ENCODE measurements at regions not wholly inside any gene's neighbourhood (a gene's known extent, or its start where the extent isn't known, plus 50 kb on each side); places are given as distances from the start of the nearest gene placed in this dataset.

GRCh38 chr5:17794201-17794600 lies 159.9 kb downstream of the TAF11L14 start:
- Histone ChIP-seq H3K4me1 (ENCODE audit: control insufficient read depth in 2 of 2, insufficient read depth in 2 of 2, low read length in 1 of 2) (peaks cover 0 to 2% of the 10 kb centered on the region in 2 donors), H3K9me3 (ENCODE audit: control insufficient read depth in 2 of 2, insufficient read depth in 1 of 2, low read depth in 1 of 2, low read length in 1 of 2) (no peaks in the 10 kb centered on the region), H3K27ac (ENCODE audit: low read depth in 2 of 2, low read length in 1 of 2) (no peak overlapping the region), H3K27me3 (ENCODE audit: control insufficient read depth in 1 of 2, insufficient read depth in 2 of 2, low read length in 2 of 2) (no peaks in the 10 kb centered on the region), H3K4me3 (ENCODE audit: low read depth in 1 of 2, low read length in 2 of 2) (no peak overlapping the region), H3K36me3 (ENCODE audit: control insufficient read depth in 2 of 2, insufficient read depth in 2 of 2, low read length in 1 of 2) (no peaks in the 10 kb centered on the region)
- 88 to 89% methylated on average over 3 of the region's 3 CpGs for WGBS, 2 donors

GRCh38 chr5:17794815-17795214 lies 160.6 kb downstream of the TAF11L14 start:
- 75 to 78% methylated on average over 2 of the region's 2 CpGs for WGBS, 2 donors
- no peak overlapping the region for H3K4me3 ChIP-seq (ENCODE audit: low read depth in 1 of 2, low read length in 2 of 2)

DNA sequence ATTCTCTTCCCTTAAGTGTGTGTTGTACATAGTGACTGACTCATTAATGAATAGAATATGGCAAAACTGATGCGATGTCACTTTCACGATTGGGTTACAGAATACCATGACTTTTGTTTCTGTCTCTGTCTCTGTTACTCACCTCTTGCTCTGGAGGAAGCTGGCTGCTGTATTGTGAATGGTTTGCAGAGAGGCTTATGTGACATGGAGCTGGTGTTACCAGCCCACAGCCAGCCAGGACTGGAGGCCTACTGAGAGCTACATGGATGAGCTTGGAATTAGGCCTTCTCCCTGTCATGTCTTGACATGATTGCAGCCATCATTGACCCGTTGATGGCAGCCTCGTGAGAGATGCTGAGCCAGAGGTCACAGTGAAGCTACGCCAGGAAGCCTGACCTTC lies 161.9 kb downstream of the TAF11L14 start:
- no peaks in the 10 kb centered on the region for H3K9me3 ChIP-seq (ENCODE audit: control insufficient read depth in 2 of 2, insufficient read depth in 1 of 2, low read depth in 1 of 2, low read length in 1 of 2)
- H3K27me3 ChIP-seq (ENCODE audit: control insufficient read depth in 1 of 2, insufficient read depth in 2 of 2, low read length in 2 of 2), result no peaks in the 10 kb centered on the region
- H3K4me3 ChIP-seq (ENCODE audit: low read depth in 1 of 2, low read length in 2 of 2), result no peak overlapping the region
- WGBS, 2 donors, result 47 to 53% methylated on average over 5 of the region's 5 CpGs
- H3K36me3 ChIP-seq (ENCODE audit: control insufficient read depth in 2 of 2, insufficient read depth in 2 of 2, low read length in 1 of 2), result no peaks in the 10 kb centered on the region
- H3K4me1 ChIP-seq (ENCODE audit: control insufficient read depth in 2 of 2, insufficient read depth in 2 of 2, low read length in 1 of 2), result peaks cover 0 to 2% of the 10 kb centered on the region in 2 donors
- no peak overlapping the region for H3K27ac ChIP-seq (ENCODE audit: low read depth in 2 of 2, low read length in 1 of 2)

More at GRCh38 chr5:17794815-17795214, 160.6 kb downstream of the TAF11L14 start:
- no peaks in the 10 kb centered on the region for H3K9me3 ChIP-seq (ENCODE audit: control insufficient read depth in 2 of 2, insufficient read depth in 1 of 2, low read depth in 1 of 2, low read length in 1 of 2)
- no peaks in the 10 kb centered on the region for H3K36me3 ChIP-seq (ENCODE audit: control insufficient read depth in 2 of 2, insufficient read depth in 2 of 2, low read length in 1 of 2)
- peaks cover 0 to 2% of the 10 kb centered on the region in 2 donors for H3K4me1 ChIP-seq (ENCODE audit: control insufficient read depth in 2 of 2, insufficient read depth in 2 of 2, low read length in 1 of 2)
- no peak overlapping the region for H3K27ac ChIP-seq (ENCODE audit: low read depth in 2 of 2, low read length in 1 of 2)
- no peaks in the 10 kb centered on the region for H3K27me3 ChIP-seq (ENCODE audit: control insufficient read depth in 1 of 2, insufficient read depth in 2 of 2, low read length in 2 of 2)

- no peaks in the 10 kb centered on the region for H3K9me3 ChIP-seq (ENCODE audit: control insufficient read depth in 2 of 2, insufficient read depth in 1 of 2, low read depth in 1 of 2, low read length in 1 of 2)
- peaks cover 0 to 2% of the 10 kb centered on the region in 2 donors for H3K4me1 ChIP-seq (ENCODE audit: control insufficient read depth in 2 of 2, insufficient read depth in 2 of 2, low read length in 1 of 2)
- no peak overlapping the region for H3K4me3 ChIP-seq (ENCODE audit: low read depth in 1 of 2, low read length in 2 of 2)
- no peak overlapping the region for H3K27ac ChIP-seq (ENCODE audit: low read depth in 2 of 2, low read length in 1 of 2)
- 27 to 33% methylated on average over 5 of the region's 5 CpGs for WGBS, 2 donors
- H3K27me3 ChIP-seq (ENCODE audit: control insufficient read depth in 1 of 2, insufficient read depth in 2 of 2, low read length in 2 of 2), result no peaks in the 10 kb centered on the region
- no peaks in the 10 kb centered on the region for H3K36me3 ChIP-seq (ENCODE audit: control insufficient read depth in 2 of 2, insufficient read depth in 2 of 2, low read length in 1 of 2)
Observed at GRCh38 chr5:17796757-17797396, 162.6 kb downstream of the TAF11L14 start.

DNA sequence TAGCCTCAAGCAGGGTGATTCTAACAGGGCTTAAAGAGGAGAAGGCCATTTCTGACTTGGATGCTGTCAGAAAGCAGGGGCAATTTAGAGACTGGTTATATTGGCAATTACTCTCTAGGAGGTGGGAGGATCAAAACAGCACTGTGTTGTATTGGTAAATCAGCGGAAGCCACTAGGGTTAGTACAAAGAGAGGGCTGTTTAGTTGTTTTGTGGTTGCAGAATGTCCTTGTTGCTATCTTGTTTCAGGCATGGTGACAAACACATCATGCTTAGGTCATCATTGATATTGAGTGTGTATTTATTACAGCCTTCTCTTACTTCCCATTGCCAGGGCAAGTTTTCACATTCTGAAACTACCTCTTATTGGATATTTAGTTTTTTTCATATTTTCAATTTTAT lies 165.3 kb downstream of the TAF11L14 start:
- Histone ChIP-seq H3K9me3 (ENCODE audit: control insufficient read depth in 2 of 2, insufficient read depth in 1 of 2, low read depth in 1 of 2, low read length in 1 of 2) (no peaks in the 10 kb centered on the region), H3K36me3 (ENCODE audit: control insufficient read depth in 2 of 2, insufficient read depth in 2 of 2, low read length in 1 of 2) (no peaks in the 10 kb centered on the region), H3K4me1 (ENCODE audit: control insufficient read depth in 2 of 2, insufficient read depth in 2 of 2, low read length in 1 of 2) (peaks cover 0 to 2% of the 10 kb centered on the region in 2 donors), H3K4me3 (ENCODE audit: low read depth in 1 of 2, low read length in 2 of 2) (no peak overlapping the region), H3K27me3 (ENCODE audit: control insufficient read depth in 1 of 2, insufficient read depth in 2 of 2, low read length in 2 of 2) (no peaks in the 10 kb centered on the region), H3K27ac (ENCODE audit: low read depth in 2 of 2, low read length in 1 of 2) (no peak overlapping the region)
- 88 to 92% methylated on average over 1 of the region's 1 CpG for WGBS, 2 donors

DNA sequence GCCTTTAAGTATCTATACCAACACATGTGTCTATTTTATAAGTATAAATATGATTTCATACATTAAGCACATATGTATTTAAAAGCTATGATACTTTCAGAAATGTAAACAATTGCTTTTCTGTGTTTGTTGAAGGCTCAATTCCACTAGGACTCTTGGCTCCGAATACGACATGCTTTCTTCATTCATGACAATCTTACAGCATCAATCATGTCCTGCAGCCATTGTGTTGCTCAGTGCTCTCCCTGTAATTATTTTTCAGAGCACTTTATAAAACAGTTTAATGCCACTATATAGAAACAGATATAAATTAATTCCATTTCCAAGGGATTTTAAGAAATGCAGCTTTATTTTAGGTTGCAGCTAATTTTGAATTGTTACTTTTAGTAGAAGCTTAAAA lies 167.3 kb downstream of the TAF11L14 start:
- no peaks in the 10 kb centered on the region for H3K4me1 ChIP-seq (ENCODE audit: control insufficient read depth in 2 of 2, insufficient read depth in 2 of 2, low read length in 1 of 2)
- WGBS, 2 donors, result 29 to 39% methylated on average over 2 of the region's 2 CpGs

DNA sequence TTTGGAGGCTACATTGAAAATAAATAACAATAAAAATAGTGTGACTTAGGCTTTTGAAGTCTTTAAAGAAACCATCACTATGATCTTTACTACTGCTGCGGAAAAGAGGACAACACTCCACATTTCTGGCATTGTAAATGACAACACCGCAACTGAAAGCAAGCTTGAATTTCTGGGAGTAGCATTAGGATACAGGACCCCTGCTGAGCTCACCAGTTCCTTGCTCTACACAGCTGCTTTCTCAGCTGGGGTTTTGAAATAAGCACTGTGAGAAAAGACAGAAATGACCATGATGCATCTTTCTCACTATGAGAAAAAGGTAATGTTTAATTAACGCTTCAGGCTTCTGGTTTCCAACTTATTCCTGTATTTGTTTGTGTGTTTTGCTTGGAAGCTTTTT lies 168.0 kb downstream of the TAF11L14 start:
- Histone ChIP-seq H3K9me3 (ENCODE audit: control insufficient read depth in 2 of 2, insufficient read depth in 1 of 2, low read depth in 1 of 2, low read length in 1 of 2) (no peaks in the 10 kb centered on the region), H3K36me3 (ENCODE audit: control insufficient read depth in 2 of 2, insufficient read depth in 2 of 2, low read length in 1 of 2) (no peaks in the 10 kb centered on the region), H3K4me1 (ENCODE audit: control insufficient read depth in 2 of 2, insufficient read depth in 2 of 2, low read length in 1 of 2) (no peaks in the 10 kb centered on the region), H3K27me3 (ENCODE audit: control insufficient read depth in 1 of 2, insufficient read depth in 2 of 2, low read length in 2 of 2) (no peaks in the 10 kb centered on the region), H3K27ac (ENCODE audit: low read depth in 2 of 2, low read length in 1 of 2) (no peak overlapping the region), H3K4me3 (ENCODE audit: low read depth in 1 of 2, low read length in 2 of 2) (no peak overlapping the region)
- WGBS, 2 donors, result 63 to 78% methylated on average over 3 of the region's 3 CpGs

More for the DNA sequence above, 167.3 kb downstream of the TAF11L14 start:
- no peaks in the 10 kb centered on the region for H3K27me3 ChIP-seq (ENCODE audit: control insufficient read depth in 1 of 2, insufficient read depth in 2 of 2, low read length in 2 of 2)
- H3K9me3 ChIP-seq (ENCODE audit: control insufficient read depth in 2 of 2, insufficient read depth in 1 of 2, low read depth in 1 of 2, low read length in 1 of 2), result no peaks in the 10 kb centered on the region
- H3K27ac ChIP-seq (ENCODE audit: low read depth in 2 of 2, low read length in 1 of 2), result no peak overlapping the region
- no peaks in the 10 kb centered on the region for H3K36me3 ChIP-seq (ENCODE audit: control insufficient read depth in 2 of 2, insufficient read depth in 2 of 2, low read length in 1 of 2)
- H3K4me3 ChIP-seq (ENCODE audit: low read depth in 1 of 2, low read length in 2 of 2), result no peak overlapping the region

GRCh38 chr5:17803971-17804370 lies 169.7 kb downstream of the TAF11L14 start:
- no peaks in the 10 kb centered on the region for H3K4me1 ChIP-seq (ENCODE audit: control insufficient read depth in 2 of 2, insufficient read depth in 2 of 2, low read length in 1 of 2)
- H3K9me3 ChIP-seq (ENCODE audit: control insufficient read depth in 2 of 2, insufficient read depth in 1 of 2, low read depth in 1 of 2, low read length in 1 of 2), result no peaks in the 10 kb centered on the region
- H3K27me3 ChIP-seq (ENCODE audit: control insufficient read depth in 1 of 2, insufficient read depth in 2 of 2, low read length in 2 of 2), result no peaks in the 10 kb centered on the region
- H3K27ac ChIP-seq (ENCODE audit: low read depth in 2 of 2, low read length in 1 of 2), result no peak overlapping the region
- no peak overlapping the region for H3K4me3 ChIP-seq (ENCODE audit: low read depth in 1 of 2, low read length in 2 of 2)
- no peaks in the 10 kb centered on the region for H3K36me3 ChIP-seq (ENCODE audit: control insufficient read depth in 2 of 2, insufficient read depth in 2 of 2, low read length in 1 of 2)

DNA sequence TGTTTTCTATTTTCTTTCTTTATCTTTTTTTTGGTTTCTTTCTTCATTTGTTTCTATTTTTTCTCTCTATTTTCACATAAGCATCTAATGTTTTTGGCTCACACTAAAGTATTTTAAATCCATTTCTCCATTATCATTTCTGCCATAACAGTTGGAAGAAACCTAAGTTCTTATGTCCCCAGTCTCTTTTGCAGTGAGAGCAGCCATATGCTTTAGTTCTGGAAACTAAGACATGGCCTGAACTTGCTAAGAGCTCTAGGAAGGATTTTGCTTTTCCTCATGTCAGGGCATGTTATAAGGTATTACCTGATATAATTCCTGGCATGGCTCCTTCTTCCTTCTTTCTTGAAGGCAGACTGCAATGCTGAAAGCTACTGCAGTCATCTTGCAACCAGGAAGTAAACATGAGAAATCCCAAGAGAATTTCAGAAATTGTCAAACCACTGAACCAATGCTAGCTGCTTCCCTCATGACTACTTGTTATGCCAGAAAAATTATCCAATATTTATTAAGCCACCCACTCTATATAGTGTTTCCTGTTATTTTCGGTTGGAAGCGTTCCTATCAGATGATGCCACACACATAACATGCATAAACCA lies 171.1 kb downstream of the TAF11L14 start:
- WGBS, 2 donors, result 53 to 60% methylated on average over 2 of the region's 2 CpGs
- H3K4me3 ChIP-seq (ENCODE audit: low read depth in 1 of 2, low read length in 2 of 2), result no peak overlapping the region
- no peaks in the 10 kb centered on the region for H3K4me1 ChIP-seq (ENCODE audit: control insufficient read depth in 2 of 2, insufficient read depth in 2 of 2, low read length in 1 of 2)
- H3K36me3 ChIP-seq (ENCODE audit: control insufficient read depth in 2 of 2, insufficient read depth in 2 of 2, low read length in 1 of 2), result no peaks in the 10 kb centered on the region
- no peaks in the 10 kb centered on the region for H3K9me3 ChIP-seq (ENCODE audit: control insufficient read depth in 2 of 2, insufficient read depth in 1 of 2, low read depth in 1 of 2, low read length in 1 of 2)
- H3K27me3 ChIP-seq (ENCODE audit: control insufficient read depth in 1 of 2, insufficient read depth in 2 of 2, low read length in 2 of 2), result no peaks in the 10 kb centered on the region
- no peak overlapping the region for H3K27ac ChIP-seq (ENCODE audit: low read depth in 2 of 2, low read length in 1 of 2)

Data from esophagus (tissue), 2 donors.